Effector memory CD8-positive, alpha-beta T cell (primary cell): ENCODE measurements at regions not wholly inside any gene's neighbourhood (a gene's known extent, or its start where the extent isn't known, plus 50 kb on each side); places are given as distances from the start of the nearest gene placed in this dataset.
"Not testable (repeated sequence)": the region's sequence is repeated elsewhere in the genome, so short reads cannot be mapped to it uniquely, and the experiment has no call there.

Experiments used
- ATAC-seq: fragments of 150-1000 bp; cut with Tn5 transposase; replicated peaks from 2 replicates; pipeline ENCODE4 v1.10.0; 2021; ENCODE audit warnings: mild to moderate bottlenecking, moderate library complexity
- DNase-seq, 3 experiments: peaks; one replicate each; pipeline ENCODE4 v3.0.0; 2021
- H3K27ac Mint-ChIP-seq, 2 donors: one replicate each; pipeline ENCODE4 v1.8.0; 2022; ENCODE audit warnings: mild to moderate bottlenecking in 2 of 2, mixed read lengths in 2 of 2, moderate library complexity in 2 of 2
- H3K27me3 Mint-ChIP-seq, 2 donors: one replicate each; pipeline ENCODE4 v1.8.0; 2022; ENCODE audit warnings: mixed read lengths in 2 of 2
- H3K36me3 Mint-ChIP-seq: one replicate; pipeline ENCODE4 v1.8.0; 2022; ENCODE audit warnings: mild to moderate bottlenecking, moderate library complexity, mixed read lengths; ENCODE audit not compliant: insufficient read depth
- H3K4me1 Mint-ChIP-seq, 2 donors: one replicate each; pipeline ENCODE4 v1.8.0; 2022; ENCODE audit warnings: low read depth in 2 of 2, mixed read lengths in 2 of 2
- H3K4me3 Mint-ChIP-seq, 2 donors: one replicate each; pipeline ENCODE4 v1.8.0; 2022; ENCODE audit warnings: mild to moderate bottlenecking in 2 of 2, mixed read lengths in 2 of 2, moderate library complexity in 2 of 2
- H3K9me3 Mint-ChIP-seq, 2 donors: one replicate each; pipeline ENCODE4 v1.8.0; 2022; ENCODE audit warnings: mixed read lengths in 2 of 2

DNA sequence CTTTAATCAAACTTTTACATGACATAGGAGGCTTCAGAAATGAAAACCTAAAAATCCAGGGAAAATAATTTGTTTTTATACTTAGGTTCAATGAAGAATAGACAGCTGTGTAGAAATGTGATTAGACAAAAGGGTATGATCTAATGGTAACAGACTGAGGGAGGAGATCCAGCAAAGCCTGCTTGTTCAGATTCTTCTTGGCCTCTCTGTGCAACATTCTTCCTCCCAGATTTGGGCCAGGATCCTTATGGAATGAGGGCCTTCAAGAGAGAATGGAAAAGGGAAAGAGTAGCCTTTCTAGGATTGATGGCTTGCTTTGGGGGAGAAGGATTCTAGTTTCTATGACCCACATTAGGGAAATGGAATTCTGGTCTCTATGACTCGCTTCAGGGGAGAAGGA is 94.5 kb upstream of the G2E3 start:
- no peak for DNase-seq
- no peak overlapping the region for H3K4me3 Mint-ChIP-seq
- no peaks in the 10 kb centered on the region for H3K4me1 Mint-ChIP-seq

DNA sequence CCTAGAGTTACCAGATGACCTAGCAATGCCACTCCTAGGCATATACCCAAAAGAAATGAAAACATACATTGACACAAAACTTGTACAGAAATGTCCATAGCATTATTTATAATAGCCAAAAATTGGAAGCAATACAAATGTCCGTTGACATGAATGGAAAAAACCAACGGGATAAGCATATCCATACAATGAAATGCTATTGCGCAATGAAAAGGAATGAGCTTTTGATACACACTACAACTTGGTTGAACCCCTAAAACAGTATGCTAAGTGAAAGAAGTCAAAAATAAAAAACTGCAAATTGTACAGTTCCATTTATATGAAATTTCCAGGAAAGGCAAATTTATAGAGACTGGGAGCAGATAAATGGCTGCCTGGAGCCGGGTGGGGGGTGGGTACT is 90.6 kb upstream of the G2E3 start:
- Mint-ChIP-seq H3K4me1 (no peaks in the 10 kb centered on the region), H3K9me3 (no peaks in the 10 kb centered on the region), H3K36me3 (no peaks in the 10 kb centered on the region), H3K27ac (no peak overlapping the region), H3K4me3 (no peak overlapping the region), H3K27me3 (peaks cover 9 to 13% of the 10 kb centered on the region in 2 donors)
- no peak for ATAC-seq
- no peak for DNase-seq

More for the DNA sequence above, 94.5 kb upstream of the G2E3 start:
- Mint-ChIP-seq H3K27me3 (peaks cover 0 to 11% of the 10 kb centered on the region in 2 donors), H3K9me3 (no peaks in the 10 kb centered on the region), H3K36me3 (no peaks in the 10 kb centered on the region), H3K27ac (no peak overlapping the region)
- ATAC-seq: no peak

GRCh38 chr14:30471980-30472379 is 87.0 kb upstream of the G2E3 start:
- H3K4me1 Mint-ChIP-seq: no peaks in the 10 kb centered on the region
- H3K27ac Mint-ChIP-seq: no peak overlapping the region
- H3K27me3 Mint-ChIP-seq: peaks cover 9 to 13% of the 10 kb centered on the region in 2 donors
- H3K4me3 Mint-ChIP-seq: no peak overlapping the region
- DNase-seq (no peak), ATAC-seq (no peak)
- no peaks in the 10 kb centered on the region for H3K36me3 Mint-ChIP-seq
- peaks cover 0 to 1% of the 10 kb centered on the region in 2 donors for H3K9me3 Mint-ChIP-seq

DNA sequence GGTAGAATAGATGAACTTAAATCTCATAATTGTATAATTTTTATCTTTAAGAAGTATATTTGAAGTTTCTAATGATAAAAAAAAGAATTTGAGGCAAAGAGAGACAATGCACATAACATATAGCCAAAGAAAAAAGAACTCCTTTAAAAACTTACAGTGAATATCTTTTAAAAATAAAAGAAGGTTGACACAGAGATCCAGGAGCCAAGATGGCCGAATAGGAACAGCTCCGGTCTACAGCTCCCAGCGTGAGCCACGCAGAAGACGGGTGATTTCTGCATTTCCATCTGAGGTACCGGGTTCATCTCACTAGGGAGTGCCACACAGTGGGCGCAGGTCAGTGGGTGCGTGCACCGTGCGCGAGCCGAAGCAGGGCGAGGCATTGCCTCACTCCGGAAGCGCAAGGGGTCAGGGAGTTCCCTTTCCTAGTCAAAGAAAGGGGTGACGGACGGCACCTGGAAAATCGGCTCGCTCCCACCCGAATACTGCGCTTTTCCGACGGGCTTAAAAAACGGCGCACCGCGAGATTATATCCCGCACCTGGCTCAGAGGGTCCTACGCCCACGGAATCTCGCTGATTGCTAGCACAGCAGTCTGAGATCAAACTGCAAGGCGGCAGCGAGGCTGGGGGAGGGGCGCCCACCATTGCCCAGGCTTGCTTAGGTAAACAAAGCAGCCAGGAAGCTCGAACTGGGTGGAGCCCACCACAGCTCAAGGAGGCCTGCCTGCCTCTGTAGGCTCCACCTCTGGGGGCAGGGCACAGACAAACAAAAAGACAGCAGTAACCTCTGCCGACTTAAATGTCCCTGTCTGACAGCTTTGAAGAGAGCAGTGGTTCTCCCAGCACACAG is 84.9 kb upstream of the G2E3 start:
- peaks cover 9 to 13% of the 10 kb centered on the region in 2 donors for H3K27me3 Mint-ChIP-seq
- H3K4me1 Mint-ChIP-seq, H3K36me3 Mint-ChIP-seq, DNase-seq, H3K27ac Mint-ChIP-seq, H3K4me3 Mint-ChIP-seq, ATAC-seq, H3K9me3 Mint-ChIP-seq: not testable (repeated sequence)

- no peaks in the 10 kb centered on the region for H3K36me3 Mint-ChIP-seq
- H3K4me1 Mint-ChIP-seq: no peaks in the 10 kb centered on the region
- H3K27me3 Mint-ChIP-seq: peaks cover 0 to 12% of the 10 kb centered on the region in 2 donors
- no peaks in the 10 kb centered on the region for H3K9me3 Mint-ChIP-seq
- H3K4me3 Mint-ChIP-seq: no peak overlapping the region
- no peak overlapping the region for H3K27ac Mint-ChIP-seq
- DNase-seq: no peak
- no peak for ATAC-seq
Measured at GRCh38 chr14:30482276-30482675, 76.7 kb upstream of the G2E3 start.

DNA sequence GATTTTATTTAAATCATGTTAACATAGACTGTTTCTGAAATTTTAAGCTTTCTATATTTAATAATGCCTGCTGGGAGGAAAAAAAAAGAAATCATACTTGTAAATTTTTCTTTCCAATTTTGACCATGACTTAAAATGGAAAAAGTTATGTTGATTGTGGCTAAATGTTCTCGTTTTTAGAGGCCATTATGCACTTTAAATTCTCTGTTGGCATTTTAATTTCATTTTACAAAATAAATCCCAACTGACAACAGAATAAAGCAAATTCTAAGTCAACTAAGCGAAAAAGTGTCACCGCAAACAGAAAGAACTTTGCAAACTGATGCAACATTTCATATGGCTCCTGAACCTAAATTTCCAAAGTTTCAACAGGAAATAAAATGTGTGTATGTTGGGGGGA is 74.8 kb upstream of the G2E3 start:
- Mint-ChIP-seq H3K27ac (no peak overlapping the region), H3K4me3 (no peak overlapping the region), H3K4me1 (no peaks in the 10 kb centered on the region), H3K36me3 (no peaks in the 10 kb centered on the region), H3K27me3 (peaks cover 0 to 12% of the 10 kb centered on the region in 2 donors), H3K9me3 (no peaks in the 10 kb centered on the region)
- ATAC-seq (no peak), DNase-seq (no peak)

- Mint-ChIP-seq H3K4me1 (no peaks in the 10 kb centered on the region), H3K27me3 (peaks cover 0 to 12% of the 10 kb centered on the region in 2 donors), H3K27ac (no peak overlapping the region), H3K36me3 (no peaks in the 10 kb centered on the region), H3K4me3 (no peak overlapping the region), H3K9me3 (no peaks in the 10 kb centered on the region)
- ATAC-seq (no peak), DNase-seq (no peak)
Measured at GRCh38 chr14:30484976-30485375, 74.0 kb upstream of the G2E3 start.

DNA sequence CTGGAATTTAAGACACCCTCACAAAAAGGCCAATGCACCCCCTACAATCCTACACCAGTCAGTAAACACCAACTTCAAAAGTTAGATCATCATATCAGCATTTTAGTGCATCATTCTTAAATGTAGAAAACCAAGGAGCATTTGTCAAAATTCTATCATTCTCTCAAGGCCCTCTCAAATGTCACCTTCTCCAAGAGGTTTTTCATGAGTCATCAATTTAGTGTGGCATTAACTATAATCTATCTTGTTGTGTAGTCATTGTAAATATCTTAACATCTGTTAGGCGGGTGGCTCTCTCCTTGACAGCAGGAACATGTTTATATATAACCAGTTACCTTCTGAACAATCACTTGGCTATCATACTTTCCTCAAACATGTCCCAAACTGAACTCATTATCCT is 62.1 kb upstream of the G2E3 start:
- Mint-ChIP-seq H3K27ac (no peak overlapping the region), H3K36me3 (no peaks in the 10 kb centered on the region), H3K27me3 (peaks cover 12 to 16% of the 10 kb centered on the region in 2 donors), H3K4me1 (no peaks in the 10 kb centered on the region), H3K9me3 (no peaks in the 10 kb centered on the region), H3K4me3 (no peak overlapping the region)
- no peak for ATAC-seq
- DNase-seq: no peak

DNA sequence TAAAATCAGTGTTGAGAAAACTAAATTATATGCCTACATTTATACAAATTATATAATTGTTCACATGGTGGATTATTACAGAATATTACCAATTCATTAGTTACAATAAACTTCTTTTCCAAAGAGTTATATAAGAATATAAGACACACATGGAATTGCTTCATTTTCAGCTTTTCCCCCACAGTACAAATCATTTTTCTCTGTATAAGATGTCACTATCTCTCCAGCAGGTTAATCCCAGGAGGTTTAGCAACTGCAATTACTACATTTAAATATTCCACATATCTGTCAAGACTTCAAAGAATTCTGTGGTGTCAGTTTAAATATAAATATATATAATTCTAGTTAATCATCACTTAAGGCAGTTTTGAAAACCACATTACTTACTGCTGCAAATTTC is 59.6 kb upstream of the G2E3 start:
- no peaks in the 10 kb centered on the region for H3K4me1 Mint-ChIP-seq
- peaks cover 3% of the 10 kb centered on the region for H3K36me3 Mint-ChIP-seq
- H3K4me3 Mint-ChIP-seq: no peak overlapping the region
- no peaks in the 10 kb centered on the region for H3K9me3 Mint-ChIP-seq
- no peak for DNase-seq
- no peak for ATAC-seq
- H3K27me3 Mint-ChIP-seq: peaks cover 12 to 16% of the 10 kb centered on the region in 2 donors
- no peak overlapping the region for H3K27ac Mint-ChIP-seq

GRCh38 chr14:30500222-30500621 is 58.7 kb upstream of the G2E3 start:
- Mint-ChIP-seq H3K27ac (no peak overlapping the region), H3K4me3 (no peak overlapping the region), H3K36me3 (peaks cover 3% of the 10 kb centered on the region), H3K4me1 (no peaks in the 10 kb centered on the region), H3K9me3 (no peaks in the 10 kb centered on the region), H3K27me3 (peaks cover 9 to 11% of the 10 kb centered on the region in 2 donors)
- ATAC-seq (no peak), DNase-seq (no peak)

GRCh38 chr14:30507209-30507608 is 51.7 kb upstream of the G2E3 start:
- H3K27ac Mint-ChIP-seq: no peak overlapping the region
- ATAC-seq: no peak
- H3K4me3 Mint-ChIP-seq: no peak overlapping the region
- H3K9me3 Mint-ChIP-seq: no peaks in the 10 kb centered on the region
- no peaks in the 10 kb centered on the region for H3K4me1 Mint-ChIP-seq
- peaks cover 3% of the 10 kb centered on the region for H3K36me3 Mint-ChIP-seq
- no peak for DNase-seq
- peaks cover 40 to 52% of the 10 kb centered on the region in 2 donors for H3K27me3 Mint-ChIP-seq
